Activated naive CD4-positive, alpha-beta T cell treated with anti-CD3 and anti-CD28 coated beads, Interleukin-2, amount 50 U/mL, for 72 hours (primary cell): ENCODE measurements at regions not wholly inside any gene's neighbourhood (a gene's known extent, or its start where the extent isn't known, plus 50 kb on each side); places are given as distances from the start of the nearest gene placed in this dataset.
A peak's percentile ranks its signal among the peaks of the same experiment; 100 is the strongest.

ENCODE experiments used
- ATAC-seq, 2 donors: fragments of 150-1000 bp; cut with Tn5 transposase; 2 replicates each; pipeline ENCODE4 v1.10.0; 2021; ENCODE audit warnings: mild to moderate bottlenecking in 2 of 2, moderate library complexity in 2 of 2
- DNase-seq, 2 donors: peaks; one replicate each; pipeline ENCODE4 v3.0.0; 2021 to 2022; ENCODE audit warnings: low spot score in 2 of 2
- H3K27ac Mint-ChIP-seq, 2 donors: one replicate each; pipeline ENCODE4 v1.8.0; 2022; ENCODE audit warnings: mild to moderate bottlenecking in 2 of 2, mixed read lengths in 2 of 2
- H3K36me3 Mint-ChIP-seq, 2 donors: one replicate each; pipeline ENCODE4 v1.8.0; 2022; ENCODE audit warnings: mixed read lengths in 2 of 2
- H3K9me3 Mint-ChIP-seq, 2 donors: one replicate each; pipeline ENCODE4 v1.8.0; 2022; ENCODE audit warnings: mixed read lengths in 2 of 2

GRCh38 chr1:206415942-206416341 lies 54.3 kb upstream of the IKBKE start:
- ATAC-seq (no peak), DNase-seq (no peak)
- Mint-ChIP-seq H3K27ac (no peak overlapping the region), H3K9me3 (no peaks in the 10 kb centered on the region), H3K36me3 (peaks cover 0 to 7% of the 10 kb centered on the region in 2 donors)

GRCh38 chr1:206417774-206418614 lies 52.3 kb upstream of the IKBKE start:
- no peak for DNase-seq
- Mint-ChIP-seq H3K9me3 (no peaks in the 10 kb centered on the region), H3K27ac (no peak overlapping the region), H3K36me3 (peaks cover 5 to 7% of the 10 kb centered on the region in 2 donors)
- no peak for ATAC-seq

GRCh38 chr1:206419250-206419649 lies 51.0 kb upstream of the IKBKE start:
- H3K36me3 Mint-ChIP-seq = peaks cover 5 to 7% of the 10 kb centered on the region in 2 donors
- ATAC-seq (no peak), DNase-seq (no peak)
- no peaks in the 10 kb centered on the region for H3K9me3 Mint-ChIP-seq
- H3K27ac Mint-ChIP-seq = peak overlapping the region in 1 of 2 donors; percentile 0

GRCh38 chr1:206419783-206420182 lies 50.5 kb upstream of the IKBKE start:
- ATAC-seq = no peak
- no peaks in the 10 kb centered on the region for H3K9me3 Mint-ChIP-seq

GRCh38 chr1:206420471-206420870 lies 49.8 kb upstream of the IKBKE start:
- no peak overlapping the region for H3K27ac Mint-ChIP-seq
- H3K36me3 Mint-ChIP-seq = peaks cover 5 to 7% of the 10 kb centered on the region in 2 donors
- DNase-seq (no peak), ATAC-seq (no peak)
- no peaks in the 10 kb centered on the region for H3K9me3 Mint-ChIP-seq

More at GRCh38 chr1:206419783-206420182, 50.5 kb upstream of the IKBKE start:
- DNase-seq = no peak
- H3K36me3 Mint-ChIP-seq = peaks cover 5 to 7% of the 10 kb centered on the region in 2 donors
- H3K27ac Mint-ChIP-seq = no peak overlapping the region
